GM12892 (cell line): ENCODE measurements at regions not wholly inside any gene's neighbourhood (a gene's known extent, or its start where the extent isn't known, plus 50 kb on each side); places are given as distances from the start of the nearest gene placed in this dataset.

Experiments used
- POLR2A ChIP-seq: IDR thresholded peaks from 2 replicates; pipeline ENCODE4 v1.6.1; 2011; ENCODE audit warnings: low read depth, low read length, control low read depth
- POLR2AphosphoS5 ChIP-seq: IDR thresholded peaks from 2 replicates; pipeline ENCODE4 v1.6.1; 2011; ENCODE audit warnings: low read depth, low read length, control low read depth

- TF ChIP-seq POLR2A (no peak), POLR2AphosphoS5 (no peak)
Measured at GRCh38 chr2:3117650-3118216, 259.9 kb downstream of the EIPR1 start.
